ENCODE measurements at regions not wholly inside any gene's neighbourhood (a gene's known extent, or its start where the extent isn't known, plus 50 kb on each side); places are given as distances from the start of the nearest gene placed in this dataset.

DNA sequence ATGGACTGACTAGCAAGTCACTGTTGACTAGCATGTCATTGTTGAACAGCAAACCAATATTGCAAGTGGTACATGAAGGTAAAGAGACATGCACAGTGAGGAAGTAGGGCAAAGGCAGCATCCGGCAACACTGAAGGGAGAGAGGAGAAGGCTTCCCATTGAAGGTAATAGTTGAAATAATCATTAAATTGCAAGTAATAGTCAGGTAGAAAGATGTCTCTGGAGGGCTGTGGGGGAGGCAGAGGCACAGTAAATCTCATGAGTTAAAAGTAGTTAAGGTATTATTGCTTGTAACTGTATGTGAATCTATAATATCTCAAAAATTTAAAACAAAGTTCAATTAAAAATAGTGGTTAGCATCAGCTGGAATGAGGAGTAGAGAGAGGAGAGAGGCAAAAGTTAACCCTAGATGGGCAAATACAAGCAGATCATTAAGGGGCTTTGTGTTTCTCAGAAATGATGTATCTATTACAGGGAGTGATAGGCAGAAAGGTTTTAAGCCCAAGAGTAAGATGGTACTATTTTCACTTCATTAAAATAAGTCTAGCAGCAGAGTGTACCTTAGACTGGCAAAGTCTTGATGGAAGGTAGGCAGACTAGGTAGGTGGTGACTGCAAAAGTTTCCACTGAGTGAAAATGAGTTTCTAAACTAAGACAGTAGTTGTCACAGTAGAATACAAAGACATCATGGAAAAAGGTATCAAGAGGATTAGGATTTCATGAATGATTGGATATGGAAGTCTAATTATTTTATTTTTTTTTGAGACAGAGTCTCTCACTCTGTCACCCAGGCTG, 776.6 kb downstream of the RAB28 start:
- TF ChIP-seq, protein P1, sequence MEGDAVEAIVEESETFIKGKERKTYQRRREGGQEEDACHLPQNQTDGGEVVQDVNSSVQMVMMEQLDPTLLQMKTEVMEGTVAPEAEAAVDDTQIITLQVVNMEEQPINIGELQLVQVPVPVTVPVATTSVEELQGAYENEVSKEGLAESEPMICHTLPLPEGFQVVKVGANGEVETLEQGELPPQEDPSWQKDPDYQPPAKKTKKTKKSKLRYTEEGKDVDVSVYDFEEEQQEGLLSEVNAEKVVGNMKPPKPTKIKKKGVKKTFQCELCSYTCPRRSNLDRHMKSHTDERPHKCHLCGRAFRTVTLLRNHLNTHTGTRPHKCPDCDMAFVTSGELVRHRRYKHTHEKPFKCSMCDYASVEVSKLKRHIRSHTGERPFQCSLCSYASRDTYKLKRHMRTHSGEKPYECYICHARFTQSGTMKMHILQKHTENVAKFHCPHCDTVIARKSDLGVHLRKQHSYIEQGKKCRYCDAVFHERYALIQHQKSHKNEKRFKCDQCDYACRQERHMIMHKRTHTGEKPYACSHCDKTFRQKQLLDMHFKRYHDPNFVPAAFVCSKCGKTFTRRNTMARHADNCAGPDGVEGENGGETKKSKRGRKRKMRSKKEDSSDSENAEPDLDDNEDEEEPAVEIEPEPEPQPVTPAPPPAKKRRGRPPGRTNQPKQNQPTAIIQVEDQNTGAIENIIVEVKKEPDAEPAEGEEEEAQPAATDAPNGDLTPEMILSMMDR (IDR thresholded peaks at IDR 0.05) = no peak
- TF ChIP-seq POLR2A (IDR thresholded peaks at IDR 0.05) = no peak

Measured in heart left ventricle (tissue), 13 donors.